ENCODE measurements at regions not wholly inside any gene's neighbourhood (a gene's known extent, or its start where the extent isn't known, plus 50 kb on each side); places are given as distances from the start of the nearest gene placed in this dataset.

GRCh38 chr14:71448431-71449315, 483.6 kb upstream of the RGS6 start:
- peaks cover 0 to 3% (median 0%) of the 10 kb centered on the region in 4 donors for H3K4me1 ChIP-seq (ENCODE audit: control insufficient read depth in 4 of 4, insufficient read depth in 4 of 4, low read length in 3 of 4)
- H3K9me3 ChIP-seq (ENCODE audit: control insufficient read depth in 4 of 4, low read length in 3 of 4) = no peaks in the 10 kb centered on the region
- H3K36me3 ChIP-seq (ENCODE audit: control insufficient read depth in 4 of 4, insufficient read depth in 3 of 4, low read depth in 1 of 4, low read length in 3 of 4) = no peaks in the 10 kb centered on the region
- TF ChIP-seq EGR1 (IDR thresholded peaks at IDR 0.05; ENCODE audit: low read depth in 2 of 2) (no peak), HNF4G (IDR thresholded peaks at IDR 0.05) (no peak), SP1 (IDR thresholded peaks at IDR 0.05) (no peak), ZBTB33 (IDR thresholded peaks at IDR 0.05) (no peak), HNF4A (conservative IDR thresholded peaks at IDR 0.05) (no peak)
- H3K27ac ChIP-seq (ENCODE audit: low read depth in 1 of 2, low read length in 2 of 2) = no peak overlapping the region
- no peak overlapping the region for H3K4me3 ChIP-seq (ENCODE audit: low read depth in 1 of 3, low read length in 3 of 3)
- no peaks in the 10 kb centered on the region for H3K27me3 ChIP-seq (ENCODE audit: control insufficient read depth in 4 of 4, insufficient read depth in 4 of 4, low read length in 3 of 4)
- 94% methylated on average over 2 of the region's 2 CpGs for WGBS
- H3K9ac ChIP-seq (ENCODE audit: low read depth in 1 of 2, low read length in 2 of 2) = no peak overlapping the region
- no peak for DNase-seq (ENCODE audit: low spot score)

GRCh38 chr14:71449316-71450055, 482.7 kb upstream of the RGS6 start:
- no peaks in the 10 kb centered on the region for H3K9me3 ChIP-seq (ENCODE audit: control insufficient read depth in 4 of 4, low read length in 3 of 4)
- TF ChIP-seq CTCF (IDR thresholded peaks at IDR 0.05; ENCODE audit: low read depth, low read length, missing input control) = no peak
- TF ChIP-seq HNF4A (conservative IDR thresholded peaks at IDR 0.05) = no peak
- TF ChIP-seq JUND (IDR thresholded peaks at IDR 0.05) = no peak
- TF ChIP-seq ZBTB33 (IDR thresholded peaks at IDR 0.05) = no peak
- TF ChIP-seq GABPA (IDR thresholded peaks at IDR 0.05 in 1 of 2, conservative IDR thresholded peaks at IDR 0.05 in 1 of 2) = no peak
- no peak for TF ChIP-seq ATF3 (IDR thresholded peaks at IDR 0.05)
- TF ChIP-seq RXRA (IDR thresholded peaks at IDR 0.05) = no peak
- TF ChIP-seq RAD21 (IDR thresholded peaks at IDR 0.05) = no peak
- TF ChIP-seq TAF1 (conservative IDR thresholded peaks at IDR 0.05) = no peak
- no peak for TF ChIP-seq FOXA1 (IDR thresholded peaks at IDR 0.05)
- no peak for TF ChIP-seq REST (IDR thresholded peaks at IDR 0.05)
- TF ChIP-seq HNF4G (IDR thresholded peaks at IDR 0.05) = no peak
- no peak for TF ChIP-seq YY1 (IDR thresholded peaks at IDR 0.05)
- TF ChIP-seq EGR1 (IDR thresholded peaks at IDR 0.05; ENCODE audit: low read depth in 2 of 2) = no peak
- no peak for TF ChIP-seq MAX (IDR thresholded peaks at IDR 0.05)
- no peak for TF ChIP-seq FOXA2 (IDR thresholded peaks at IDR 0.05)
- TF ChIP-seq SP1 (IDR thresholded peaks at IDR 0.05) = no peak
- no peak for TF ChIP-seq NR2F2 (IDR thresholded peaks at IDR 0.05)
- no peak overlapping the region for H3K27ac ChIP-seq (ENCODE audit: low read depth in 1 of 2, low read length in 2 of 2)
- no peaks in the 10 kb centered on the region for H3K27me3 ChIP-seq (ENCODE audit: control insufficient read depth in 4 of 4, insufficient read depth in 4 of 4, low read length in 3 of 4)
- WGBS = 98% methylated on average over 4 of the region's 4 CpGs
- peaks cover 0 to 3% (median under 1%) of the 10 kb centered on the region in 4 donors for H3K4me1 ChIP-seq (ENCODE audit: control insufficient read depth in 4 of 4, insufficient read depth in 4 of 4, low read length in 3 of 4)
- H3K36me3 ChIP-seq (ENCODE audit: control insufficient read depth in 4 of 4, insufficient read depth in 3 of 4, low read depth in 1 of 4, low read length in 3 of 4) = no peaks in the 10 kb centered on the region
- DNase-seq (ENCODE audit: low spot score) = no peak
- no peak overlapping the region for H3K9ac ChIP-seq (ENCODE audit: low read depth in 1 of 2, low read length in 2 of 2)
- no peak overlapping the region for H3K4me3 ChIP-seq (ENCODE audit: low read depth in 1 of 3, low read length in 3 of 3)
